COLO668 (cell line): ENCODE measurements at regions not wholly inside any gene's neighbourhood (a gene's known extent, or its start where the extent isn't known, plus 50 kb on each side); places are given as distances from the start of the nearest gene placed in this dataset.
"Not testable (repeated sequence)": the region's sequence is repeated elsewhere in the genome, so short reads cannot be mapped to it uniquely, and the experiment has no call there.

Source experiments
- DNase-seq: peaks from one replicate; lab custom pipeline; 2025; ENCODE audit not compliant: unreplicated experiment; lab: John Stamatoyannopoulos, UW

DNA sequence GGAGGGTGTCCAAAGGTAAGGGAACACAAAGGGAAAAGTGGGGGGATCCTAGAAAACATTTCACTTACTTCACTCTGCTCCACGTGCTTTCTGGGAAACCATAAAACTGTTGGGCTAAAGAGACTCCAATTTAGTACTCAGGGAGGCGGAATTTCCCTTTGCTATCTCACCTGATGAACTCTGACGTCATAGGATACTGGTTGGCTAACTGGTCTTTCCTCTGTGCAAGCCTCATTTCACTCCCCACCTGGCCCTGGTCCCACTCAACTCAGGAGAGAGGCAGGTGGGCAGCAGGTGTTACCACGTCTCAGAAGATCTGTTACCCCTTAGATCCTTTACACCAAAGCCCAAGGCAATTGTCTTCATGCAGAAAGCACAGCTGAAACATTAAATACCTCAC is 51.8 kb upstream of the PMAIP1 start:
- DNase-seq: peak; percentile 43

DNA sequence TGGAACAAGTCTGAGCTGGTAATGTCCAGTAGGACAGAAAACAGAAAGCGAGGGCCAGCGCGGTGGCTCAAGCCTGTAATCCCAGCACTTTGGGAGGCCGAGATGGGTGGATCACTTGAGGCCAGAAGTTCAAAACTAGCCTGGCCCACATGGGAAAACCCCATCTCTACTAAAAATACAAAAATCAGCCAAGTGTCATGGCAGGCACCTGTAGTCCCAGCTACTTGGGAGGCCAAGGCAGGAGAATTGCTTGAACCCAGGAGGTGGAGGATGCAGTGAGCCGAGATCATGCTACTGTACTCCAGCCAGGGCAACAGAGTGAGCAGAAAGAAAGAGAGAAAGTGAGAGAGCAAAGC is 52.3 kb upstream of the PMAIP1 start:
- DNase-seq: not testable (repeated sequence)

DNA sequence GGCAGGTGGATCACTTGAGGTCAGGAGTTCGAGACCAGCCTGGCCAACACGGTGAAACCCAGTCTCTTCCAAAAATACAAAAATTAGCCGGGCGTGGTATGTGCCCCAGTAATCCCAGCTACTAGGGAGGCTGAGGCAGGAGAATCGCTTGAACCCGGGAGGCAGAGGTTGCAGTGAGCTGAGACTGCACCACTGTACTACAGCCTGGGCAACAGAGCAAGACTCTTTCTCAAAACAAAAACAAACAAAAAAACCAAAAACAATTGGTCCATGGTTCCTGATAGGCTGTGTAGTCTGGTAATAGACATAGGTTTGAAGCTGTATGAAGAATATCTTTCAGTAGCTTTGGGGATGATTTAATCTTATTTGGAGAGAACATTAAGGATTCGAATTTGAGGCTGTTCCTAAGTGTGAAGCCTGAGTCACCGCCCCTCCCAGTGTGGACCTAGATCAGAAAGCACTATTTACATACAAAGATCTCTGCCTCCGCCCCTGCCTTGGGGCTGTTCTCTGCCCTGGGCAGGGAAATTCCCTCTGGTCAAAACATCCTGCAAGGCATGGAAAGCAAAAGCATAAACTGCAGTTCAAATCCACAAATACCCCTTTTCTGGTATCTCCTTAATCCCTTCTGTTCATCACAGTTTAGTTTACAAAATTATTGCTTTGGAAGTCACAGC is 52.8 kb upstream of the PMAIP1 start:
- DNase-seq: peak; percentile 43

DNA sequence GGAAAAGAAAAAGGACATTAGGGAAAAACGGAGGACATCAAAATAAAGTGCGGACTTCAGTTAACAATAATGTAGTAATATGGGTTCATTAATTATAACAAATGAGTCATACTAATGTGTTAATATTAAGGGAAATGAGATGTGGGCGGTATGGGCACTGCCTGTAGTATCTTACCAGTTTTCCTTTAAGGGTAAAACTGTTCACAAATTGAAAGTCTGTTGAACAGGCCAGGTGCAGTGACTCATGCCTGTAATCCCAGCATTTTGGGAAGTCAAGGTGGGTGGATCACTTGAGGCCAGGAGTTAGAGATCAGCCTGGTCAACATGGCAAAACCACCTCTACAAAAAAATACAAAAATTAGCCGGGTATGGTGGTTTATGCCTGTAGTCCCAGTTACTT is 56.8 kb upstream of the PMAIP1 start:
- no peak for DNase-seq

DNA sequence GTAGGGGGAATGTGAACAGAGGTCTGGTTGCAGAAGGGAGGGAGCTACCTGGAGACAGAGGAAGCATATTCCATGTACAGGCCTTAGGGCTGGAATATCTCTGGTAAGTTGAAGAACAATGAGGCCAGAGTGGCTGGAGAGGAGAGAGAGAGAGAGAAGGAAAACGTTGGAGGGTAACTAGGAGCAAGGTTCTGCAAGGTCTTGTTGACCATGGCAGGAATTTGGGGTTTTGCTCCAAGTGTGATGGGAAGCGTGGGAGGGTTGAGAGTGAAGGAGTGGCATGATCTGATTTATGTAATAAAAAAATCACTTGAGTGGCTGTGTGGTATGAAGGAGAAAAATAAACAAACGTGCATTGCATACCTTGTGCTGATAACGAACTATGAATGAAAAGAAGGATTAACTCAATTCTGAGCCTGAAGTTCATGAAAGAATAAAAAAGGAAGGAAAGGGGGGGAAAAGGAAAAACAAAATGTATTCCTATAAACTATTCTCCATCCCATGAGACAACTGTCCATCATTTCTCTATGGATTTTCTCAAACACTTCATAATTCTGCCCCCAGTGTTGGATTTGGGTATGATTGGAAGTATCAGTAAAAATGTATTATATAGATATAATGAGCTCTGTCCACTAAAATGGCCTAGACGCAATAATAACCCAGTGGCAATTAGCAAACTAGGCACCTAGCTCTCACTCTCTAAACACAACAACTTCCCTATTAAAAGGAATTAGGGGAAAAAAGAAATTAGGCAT is 59.7 kb upstream of the PMAIP1 start:
- no peak for DNase-seq

DNA sequence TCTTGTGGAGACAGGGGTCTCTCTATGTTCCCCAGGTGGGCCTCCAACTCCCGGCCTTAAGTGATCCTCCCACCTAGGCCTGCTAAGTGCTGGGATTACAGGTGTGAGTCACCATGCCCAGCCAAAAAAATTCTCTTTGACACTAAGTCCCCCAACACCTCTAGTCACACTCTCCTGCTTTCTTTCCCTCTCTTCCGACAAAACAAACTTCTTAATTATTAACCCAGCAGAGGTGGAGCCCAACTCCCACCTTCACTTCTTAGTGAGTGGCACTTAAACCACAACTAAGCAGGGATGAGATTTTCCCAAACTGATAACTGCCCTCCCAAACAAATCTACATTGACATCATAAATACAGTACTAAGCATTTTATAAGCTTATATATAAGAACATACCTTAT is 60.5 kb upstream of the PMAIP1 start:
- DNase-seq: no peak

DNA sequence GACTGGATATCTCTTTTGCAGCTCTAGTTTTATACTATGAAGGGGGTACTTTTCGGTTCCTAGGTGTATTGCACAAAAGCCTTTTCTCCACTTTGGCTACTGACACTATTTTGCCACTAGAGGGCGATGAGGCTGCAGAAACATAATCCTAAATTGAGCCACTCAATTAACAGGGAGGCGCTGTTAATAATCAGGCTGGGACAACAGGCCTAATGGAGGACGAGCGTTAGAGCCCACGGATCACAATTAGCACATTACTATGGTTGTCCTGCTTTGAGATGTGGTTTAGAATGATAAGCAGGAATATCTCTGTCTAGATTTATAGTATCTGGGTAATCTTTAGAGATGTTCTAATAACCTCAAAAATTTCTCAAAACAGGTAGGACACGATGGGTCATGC is 62.2 kb upstream of the PMAIP1 start:
- peak; percentile 57 for DNase-seq

DNA sequence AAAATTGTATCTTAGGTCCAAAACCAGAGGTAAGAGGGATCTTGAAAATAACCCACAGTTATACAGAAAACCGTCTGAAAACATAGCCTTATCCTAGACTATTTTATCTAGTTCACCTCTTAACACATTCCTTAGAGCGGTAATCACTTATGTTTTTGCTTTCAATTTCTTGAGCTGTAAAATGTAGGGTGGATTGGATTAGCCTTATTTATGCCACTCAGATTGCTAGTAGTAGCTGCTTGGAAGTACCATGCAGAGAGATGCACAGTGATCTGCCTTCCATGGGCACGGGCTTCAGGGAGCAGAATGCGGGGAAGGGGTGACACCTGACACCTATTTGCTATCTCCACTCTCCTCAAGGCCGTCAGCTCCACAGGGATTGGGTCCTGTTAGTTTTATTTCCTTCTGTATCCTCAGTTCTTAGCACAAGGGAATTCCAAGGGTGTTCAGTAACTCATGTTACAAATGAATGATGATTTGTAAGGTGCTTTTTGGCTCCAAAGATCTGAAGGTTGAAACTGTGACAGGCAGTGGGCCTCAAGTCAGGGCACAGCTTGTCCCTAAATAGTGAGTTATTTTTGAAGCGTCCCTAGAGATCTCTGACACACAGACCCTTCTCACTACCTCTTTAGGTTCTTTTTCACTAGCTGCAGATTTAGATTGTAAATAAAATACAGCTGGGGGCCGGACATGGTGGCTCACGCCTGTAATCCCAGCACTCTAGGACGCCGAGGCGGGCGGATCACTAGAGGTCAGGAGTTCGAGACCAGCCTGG is 64.0 kb upstream of the PMAIP1 start:
- DNase-seq: no peak

DNA sequence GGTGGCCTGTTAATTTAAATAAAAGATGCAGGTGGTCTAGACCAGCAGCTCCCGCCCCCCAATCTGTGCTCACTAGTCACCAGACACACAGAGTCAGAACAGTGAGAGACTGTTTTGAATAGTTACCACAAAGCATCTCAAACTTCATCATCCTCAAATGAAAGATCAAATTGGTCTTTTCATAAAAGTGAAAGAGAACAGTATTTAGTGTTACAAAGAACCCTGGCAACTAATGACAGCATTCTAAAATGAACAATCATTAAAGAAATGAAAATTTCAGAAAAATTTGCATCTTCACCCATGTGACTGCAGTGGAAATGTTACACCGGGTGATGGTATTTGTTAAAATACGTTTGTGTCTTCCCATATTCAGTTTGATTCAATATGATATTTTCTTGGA is 65.5 kb upstream of the PMAIP1 start:
- no peak for DNase-seq

DNA sequence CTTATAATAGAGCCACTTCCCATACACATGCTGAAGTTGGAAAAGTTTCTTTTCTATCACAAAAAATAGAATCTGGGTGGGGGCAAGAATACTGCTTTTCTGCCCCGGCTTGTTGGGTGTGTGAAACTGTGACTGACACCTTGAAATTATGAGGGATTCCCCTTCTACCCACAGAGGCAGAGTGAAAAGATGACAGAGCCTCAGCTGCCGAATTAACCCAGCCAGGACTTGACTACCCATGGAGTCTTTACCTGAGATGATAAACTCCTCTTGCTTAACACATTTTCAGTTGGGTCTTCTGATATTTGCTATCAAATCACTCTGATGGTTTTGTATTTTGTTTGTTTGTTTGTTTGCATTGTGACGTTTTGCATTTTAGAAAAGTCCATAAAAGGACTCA is 66.0 kb upstream of the PMAIP1 start:
- no peak for DNase-seq

DNA sequence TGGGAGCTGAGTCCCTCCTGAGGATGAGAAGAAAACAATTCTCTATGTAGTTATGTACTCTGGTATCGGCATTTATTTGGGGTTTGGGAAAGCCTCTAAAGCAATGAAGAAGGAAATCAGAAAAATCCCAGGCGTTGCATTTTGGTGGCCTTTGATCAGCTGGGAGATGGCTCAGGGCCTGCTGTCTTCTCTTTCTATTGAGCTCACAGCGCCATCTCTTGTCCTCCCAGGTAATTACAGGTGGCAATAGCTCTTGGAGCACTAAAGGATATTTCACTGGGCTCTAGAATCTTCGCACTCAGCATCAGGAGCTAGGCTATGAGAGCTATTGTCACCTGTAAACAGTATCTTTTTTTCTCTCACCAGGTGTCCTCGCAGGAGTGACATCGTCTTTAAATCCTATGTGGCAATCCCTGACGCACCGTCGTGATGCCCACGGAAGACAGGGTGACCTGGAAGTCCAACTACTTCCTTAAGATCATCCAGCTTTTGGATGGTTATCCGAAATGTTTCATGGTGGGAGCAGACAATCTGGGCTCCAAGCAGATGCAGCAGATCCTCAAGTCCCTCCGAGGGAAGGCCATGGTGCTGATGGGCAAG is 76.1 kb upstream of the PMAIP1 start:
- peak; percentile 64 for DNase-seq

DNA sequence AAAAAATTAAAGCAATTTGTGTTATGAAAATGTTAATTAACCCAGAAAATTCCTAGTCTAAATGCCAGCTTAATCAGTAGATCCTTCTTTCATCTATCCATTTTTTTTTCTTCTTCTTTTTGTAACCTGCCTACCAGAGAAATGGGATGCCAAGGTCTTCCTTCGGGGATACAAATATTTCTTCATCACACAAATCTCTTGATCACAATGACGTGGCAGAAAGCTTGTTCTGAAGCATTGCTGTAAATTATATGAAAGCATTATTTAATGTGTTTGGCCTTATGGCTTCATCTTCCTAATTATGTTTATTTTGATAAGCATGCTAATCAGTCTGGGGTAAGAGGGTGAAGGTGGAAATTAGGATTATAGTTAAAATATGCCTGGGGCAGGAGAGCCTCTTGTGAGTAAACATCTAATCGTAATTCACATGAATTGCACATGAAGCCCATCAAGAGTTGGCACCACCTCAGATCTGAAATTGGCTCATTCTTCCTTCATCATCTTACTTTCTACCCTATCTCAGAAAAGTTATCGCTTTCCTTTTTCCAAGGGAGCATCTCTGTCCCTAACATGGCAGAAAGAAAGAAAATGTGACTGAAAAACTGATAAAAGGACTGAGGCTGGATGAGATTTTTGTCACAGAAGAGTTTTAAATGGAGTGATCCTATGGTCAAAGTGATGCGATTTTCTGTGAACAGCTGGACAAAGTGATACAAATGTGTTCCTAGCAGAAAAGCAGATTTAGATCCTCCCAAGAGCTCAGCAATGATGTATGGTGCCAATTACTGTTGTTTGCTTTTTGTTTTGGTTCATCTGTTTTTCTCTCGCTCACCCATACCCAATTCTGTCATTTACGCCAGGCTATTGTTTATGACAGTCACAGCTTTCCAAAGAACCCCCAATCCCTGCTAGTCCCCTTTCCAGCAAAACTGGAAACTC is 76.9 kb upstream of the PMAIP1 start:
- no peak for DNase-seq

DNA sequence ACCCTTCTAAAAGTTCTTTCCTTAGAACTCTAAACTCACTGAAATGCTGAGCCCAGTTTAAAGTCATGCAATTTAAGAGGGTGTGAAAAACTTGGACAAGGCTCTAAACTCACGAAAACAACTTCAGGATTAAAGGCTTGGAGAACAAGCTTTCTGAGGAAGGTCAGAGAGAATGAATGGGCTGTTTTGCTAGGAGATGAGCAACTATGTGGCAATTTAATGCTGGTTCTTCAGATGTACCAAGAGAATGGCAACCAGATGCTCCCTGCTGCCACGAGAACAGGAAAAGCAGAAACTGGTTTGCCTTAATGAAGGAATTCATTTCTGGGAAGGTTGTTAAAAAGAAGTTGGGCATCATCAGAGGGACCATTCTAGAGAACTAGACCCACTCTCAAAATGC is 77.8 kb upstream of the PMAIP1 start:
- no peak for DNase-seq

DNA sequence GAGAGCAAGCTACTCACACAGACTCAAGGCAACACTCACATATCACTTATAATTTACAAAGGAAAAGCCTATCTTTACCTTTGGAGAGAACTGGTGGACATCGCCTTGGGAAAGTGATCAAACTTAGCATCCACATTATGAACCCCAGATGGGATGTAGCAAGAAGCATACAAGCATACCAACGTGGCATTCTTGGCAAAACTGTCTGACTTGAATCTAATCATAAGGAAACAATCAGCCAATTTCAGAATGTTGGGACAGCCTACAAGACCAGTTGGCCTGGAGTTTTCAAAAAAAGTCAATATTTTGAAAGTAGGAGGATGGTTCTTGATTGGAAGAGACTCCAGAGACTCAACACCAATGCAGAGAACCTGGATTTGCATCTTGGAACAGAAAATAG is 79.1 kb upstream of the PMAIP1 start:
- no peak for DNase-seq

DNA sequence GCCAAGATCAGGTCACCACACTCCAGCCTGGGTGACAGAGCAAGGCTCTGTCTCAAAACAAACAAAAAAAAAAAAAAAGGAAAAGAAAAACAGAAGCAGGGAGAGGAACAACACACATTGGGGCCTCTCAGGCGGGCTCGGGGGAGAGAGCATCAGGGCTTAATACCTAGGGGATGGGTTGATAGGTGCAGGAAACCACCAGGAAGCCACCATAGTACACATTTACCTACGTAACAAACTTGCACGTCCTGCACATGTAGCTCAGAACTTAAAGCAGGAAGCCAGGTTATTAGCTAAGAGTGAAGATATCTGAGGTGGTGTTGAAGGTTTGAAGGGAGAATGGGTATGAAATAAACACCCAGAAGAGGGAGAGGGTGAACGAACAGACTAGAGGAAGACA is 81.0 kb upstream of the PMAIP1 start:
- DNase-seq: no peak

DNA sequence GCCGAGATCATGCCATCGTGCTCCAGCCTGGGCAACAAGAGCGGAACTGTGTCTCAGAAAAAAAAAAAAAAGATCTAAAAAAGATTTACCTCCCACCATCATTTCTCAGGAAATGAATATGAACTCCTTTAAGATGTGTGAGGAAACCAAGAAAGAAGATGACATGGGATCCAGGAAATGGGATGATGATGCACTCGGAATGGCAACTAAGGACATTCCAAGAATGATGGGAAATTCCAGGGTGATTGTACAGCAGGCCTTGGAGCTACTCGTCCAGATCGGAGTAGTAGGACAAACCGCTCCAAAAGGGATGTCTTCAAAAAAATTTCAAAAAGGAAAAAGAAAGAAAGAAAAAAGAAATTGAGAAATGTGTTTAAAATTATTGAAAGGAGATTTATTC is 84.9 kb upstream of the PMAIP1 start:
- no peak for DNase-seq

DNA sequence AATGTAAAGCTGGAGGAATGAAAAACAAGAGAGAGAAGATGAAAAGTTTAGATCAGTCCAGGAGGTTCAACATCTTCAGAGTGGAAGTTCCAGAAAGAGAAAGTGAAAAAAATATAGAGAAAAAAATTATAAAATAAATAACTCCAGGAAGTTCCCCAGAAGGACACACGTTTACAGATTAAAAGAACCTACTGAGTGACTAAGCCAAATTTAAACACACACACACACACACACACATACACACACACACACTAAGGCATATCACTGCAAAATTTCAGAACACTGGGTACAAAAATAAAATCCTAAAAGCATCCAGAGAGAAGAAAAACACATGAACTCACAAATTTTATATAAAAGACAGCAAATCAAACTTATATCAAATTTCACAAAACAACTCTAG is 85.9 kb upstream of the PMAIP1 start:
- DNase-seq: no peak

DNA sequence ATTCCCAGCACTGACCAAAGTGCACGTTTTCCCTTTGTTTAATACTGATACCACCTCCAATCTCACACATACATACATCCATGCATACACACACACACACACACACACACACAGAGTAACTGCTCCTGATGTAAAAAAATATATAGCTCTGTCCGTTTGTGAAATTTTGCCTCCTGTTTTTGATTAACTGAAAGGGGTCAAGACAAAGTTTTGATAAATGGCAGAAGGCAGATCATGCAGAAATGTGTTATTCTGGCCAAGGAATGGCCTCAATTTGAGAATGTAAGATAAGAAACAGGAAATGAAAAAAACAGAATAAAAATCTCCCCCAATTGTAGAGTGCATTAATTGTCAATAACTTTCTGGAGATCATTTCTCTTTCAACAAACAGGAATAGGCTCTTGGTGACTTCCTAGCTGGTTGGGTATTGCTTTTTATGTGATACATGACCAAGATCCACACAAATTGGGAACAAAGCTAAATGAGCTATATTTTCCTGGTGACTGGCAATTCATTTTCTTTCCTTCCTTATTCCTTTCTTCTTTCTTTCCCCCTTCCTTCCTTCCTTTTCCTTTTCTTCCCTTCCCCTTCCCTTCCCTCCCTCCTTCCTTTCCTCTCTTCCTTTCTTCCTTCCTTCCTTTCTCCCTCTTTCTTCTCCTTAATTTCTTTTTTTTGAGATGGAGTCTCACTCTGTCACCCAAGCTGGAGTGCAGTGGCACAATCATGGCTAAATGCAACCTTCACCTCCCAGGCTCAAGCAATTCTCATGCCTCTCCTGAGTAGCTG is 88.9 kb upstream of the PMAIP1 start:
- DNase-seq: no peak

DNA sequence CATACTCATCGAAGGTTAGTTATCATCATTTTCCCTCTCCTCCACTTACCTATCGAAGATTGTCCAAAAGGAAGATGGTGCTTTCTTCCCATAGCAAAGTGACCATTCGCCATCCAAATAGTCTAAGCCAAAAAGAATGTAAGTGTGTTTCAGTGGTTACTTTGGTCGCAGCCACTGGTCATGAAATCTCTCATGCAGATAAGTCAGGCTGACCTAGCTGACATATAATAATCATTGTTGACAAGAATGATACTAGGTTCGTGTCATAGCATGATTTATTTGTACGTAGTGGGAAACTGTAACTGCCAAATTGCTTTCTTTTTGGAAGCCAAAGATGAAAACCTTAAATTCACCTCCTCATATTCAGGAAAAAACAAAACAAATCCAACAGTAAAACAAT is 89.6 kb upstream of the PMAIP1 start:
- DNase-seq: no peak

DNA sequence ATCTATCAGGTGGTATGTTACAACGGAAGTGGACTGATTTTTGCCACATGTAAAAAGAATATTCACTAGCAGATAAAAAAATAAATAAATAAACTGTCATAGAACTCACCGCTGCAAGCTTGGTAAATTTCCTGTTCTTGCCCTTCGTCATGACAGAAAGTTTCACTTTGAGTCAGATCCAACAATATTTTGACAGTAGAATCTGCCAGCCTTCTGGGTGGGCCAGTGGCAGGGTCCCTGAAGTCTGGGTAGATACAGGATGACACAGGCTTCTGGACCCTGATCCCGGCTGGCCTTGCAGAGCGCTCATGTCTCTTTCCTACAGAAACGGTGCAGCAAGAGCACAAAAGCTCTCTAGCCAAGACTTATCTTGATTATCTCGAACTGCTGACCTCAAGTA is 97.8 kb upstream of the PMAIP1 start:
- no peak for DNase-seq
